ENCODE measurements at regions not wholly inside any gene's neighbourhood (a gene's known extent, or its start where the extent isn't known, plus 50 kb on each side); places are given as distances from the start of the nearest gene placed in this dataset.
"Not testable (repeated sequence)": the region's sequence is repeated elsewhere in the genome, so short reads cannot be mapped to it uniquely, and the experiment has no call there.

GRCh38 chr12:67091678-67092077 is 177.5 kb upstream of the CAND1 start:
- intact Hi-C loops (cut with DNase I; ENCODE audit: low total_unique reads) = no loop called here
- H3K27ac ChIP-seq = no peak overlapping the region
- no peaks in the 10 kb centered on the region for H3K4me1 ChIP-seq
- H3K9me3 ChIP-seq = no peaks in the 10 kb centered on the region
- 96 to 100% methylated on average over 1 of the region's 1 CpG for WGBS, 2 donors
- TF ChIP-seq CTCF (IDR thresholded peaks at IDR 0.05) (no peak), POLR2A (IDR thresholded peaks at IDR 0.05) (no peak)
- H3K4me3 ChIP-seq = no peak overlapping the region
- no peak for DNase-seq
- no peaks in the 10 kb centered on the region for H3K36me3 ChIP-seq (ENCODE audit: low read depth, missing control alignments)
- no peaks in the 10 kb centered on the region for H3K27me3 ChIP-seq

GRCh38 chr12:67092934-67093333 is 176.2 kb upstream of the CAND1 start:
- DNase-seq; H3K27ac ChIP-seq; H3K4me1 ChIP-seq; H3K9me3 ChIP-seq; H3K36me3 ChIP-seq (ENCODE audit: low read depth, missing control alignments); H3K27me3 ChIP-seq; H3K4me3 ChIP-seq; intact Hi-C loops (cut with DNase I; ENCODE audit: low total_unique reads): not testable (repeated sequence)
- WGBS, 2 donors = 93 to 96% methylated on average over 2 of the region's 2 CpGs

- no peaks in the 10 kb centered on the region for H3K27me3 ChIP-seq
- TF ChIP-seq CTCF (IDR thresholded peaks at IDR 0.05) (no peak), POLR2A (IDR thresholded peaks at IDR 0.05) (no peak)
- H3K36me3 ChIP-seq (ENCODE audit: low read depth, missing control alignments) = no peaks in the 10 kb centered on the region
- no peaks in the 10 kb centered on the region for H3K4me1 ChIP-seq
- no peaks in the 10 kb centered on the region for H3K9me3 ChIP-seq
- intact Hi-C loops (cut with DNase I; ENCODE audit: low total_unique reads) = no loop called here
- no peak overlapping the region for H3K27ac ChIP-seq
- no peak for DNase-seq
- H3K4me3 ChIP-seq = no peak overlapping the region
- 71 to 79% methylated on average over 2 of the region's 2 CpGs for WGBS, 2 donors
Measured at GRCh38 chr12:67096533-67097318, 172.4 kb upstream of the CAND1 start.

GRCh38 chr12:67099858-67100257 is 169.3 kb upstream of the CAND1 start:
- DNase-seq = no peak
- no peak for TF ChIP-seq POLR2A (IDR thresholded peaks at IDR 0.05)
- no peak for TF ChIP-seq CTCF (IDR thresholded peaks at IDR 0.05)
- 87 to 91% methylated on average over 3 of the region's 3 CpGs for WGBS, 2 donors
- no peak overlapping the region for H3K27ac ChIP-seq
- H3K4me3 ChIP-seq = no peak overlapping the region
- H3K4me1 ChIP-seq = no peaks in the 10 kb centered on the region
- no peaks in the 10 kb centered on the region for H3K27me3 ChIP-seq
- intact Hi-C loops (cut with DNase I; ENCODE audit: low total_unique reads) = no loop called here
- no peaks in the 10 kb centered on the region for H3K9me3 ChIP-seq
- H3K36me3 ChIP-seq (ENCODE audit: low read depth, missing control alignments) = no peaks in the 10 kb centered on the region

GRCh38 chr12:67103521-67103920 is 165.6 kb upstream of the CAND1 start:
- intact Hi-C loops (cut with DNase I; ENCODE audit: low total_unique reads) = no loop called here
- no peak for DNase-seq
- Histone ChIP-seq H3K9me3 (no peaks in the 10 kb centered on the region), H3K4me1 (no peaks in the 10 kb centered on the region), H3K36me3 (ENCODE audit: low read depth, missing control alignments) (no peaks in the 10 kb centered on the region), H3K27ac (no peak overlapping the region), H3K27me3 (no peaks in the 10 kb centered on the region), H3K4me3 (no peak overlapping the region)
- TF ChIP-seq POLR2A (IDR thresholded peaks at IDR 0.05) (no peak), CTCF (IDR thresholded peaks at IDR 0.05) (no peak)
- WGBS, 2 donors = 85 to 90% methylated on average over 1 of the region's 1 CpG

All from testis (tissue), 2 donors.